Erythroblast (primary cell): ENCODE measurements at regions not wholly inside any gene's neighbourhood (a gene's known extent, or its start where the extent isn't known, plus 50 kb on each side); places are given as distances from the start of the nearest gene placed in this dataset.
"Not testable (repeated sequence)": the region's sequence is repeated elsewhere in the genome, so short reads cannot be mapped to it uniquely, and the experiment has no call there.

Experiments
- GATA1 ChIP-seq: IDR thresholded peaks from 2 replicates; pipeline ENCODE4 v1.6.1; 2011; ENCODE audit warnings: low read depth, mild to moderate bottlenecking, control low read depth, low read length, moderate library complexity
- POLR2A ChIP-seq: IDR thresholded peaks from 2 replicates; pipeline ENCODE4 v1.6.1; 2011; ENCODE audit warnings: mild to moderate bottlenecking, low read length

GRCh38 chr9:81830431-81830830 lies 97.8 kb upstream of the SPATA31D4 start:
- TF ChIP-seq POLR2A, GATA1: not testable (repeated sequence)
